ENCODE measurements at regions not wholly inside any gene's neighbourhood (a gene's known extent, or its start where the extent isn't known, plus 50 kb on each side); places are given as distances from the start of the nearest gene placed in this dataset.

DNA sequence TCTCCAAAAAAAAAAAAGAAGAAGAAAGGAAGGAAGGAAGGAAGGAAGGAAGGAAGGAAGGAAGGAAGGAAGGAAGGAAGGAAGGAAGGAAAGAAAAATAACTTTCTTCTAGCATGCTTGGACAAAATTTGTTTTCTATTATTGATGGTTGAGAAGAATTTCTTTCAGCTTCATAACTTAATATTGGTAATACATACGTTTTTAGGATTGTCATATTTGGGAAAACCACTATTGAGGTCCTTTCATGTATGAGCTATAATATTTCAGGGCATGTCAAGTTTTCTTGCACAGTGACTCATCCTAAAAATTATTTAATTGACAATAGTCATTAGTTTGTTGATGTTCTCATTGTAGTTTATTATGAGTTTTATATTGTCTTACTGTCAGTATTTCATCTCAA is 66.4 kb upstream of the PKDCC start:
- no peak overlapping the region for H3K4me2 ChIP-seq (ENCODE audit: control insufficient read depth, insufficient read depth)
- H3K9me3 ChIP-seq (replicated peaks; ENCODE audit: control insufficient read depth, insufficient read depth, low read length), result no peaks in the 10 kb centered on the region
- ChIA-PET SMC1A (ENCODE audit: uncharacterized antibody, unreplicated experiment) (no interaction called here), CTCF (interaction anchor here (0.6 to 1.0 kb wide), 2 partner anchors 16 to 102 kb away, joined by 3 read pairs; no protein-coding TSS in a partner anchor), POLR2A (no interaction called here), RAD21 (ENCODE audit: unreplicated experiment) (interaction anchor here (0.7 kb wide), 1 partner anchor 37 kb away, joined by 3 read pairs; no protein-coding TSS in a partner anchor)
- FAIRE-seq (no peak), DNase-seq (ENCODE audit: low read depth, low spot score) (no peak), ATAC-seq (no peak)
- no peaks in the 10 kb centered on the region for H3K36me3 ChIP-seq (ENCODE audit: control insufficient read depth in 2 of 2, insufficient read depth in 2 of 2, low read length in 1 of 2)
- in situ Hi-C loops (cut with MboI), result no loop called here
- no peaks in the 10 kb centered on the region for H3K4me1 ChIP-seq (ENCODE audit: control insufficient read depth, insufficient read depth, low read length)
- no peak overlapping the region for H3K4me3 ChIP-seq
- intact Hi-C loops (cut with micrococcal nuclease; ENCODE audit: unreplicated experiment), result no loop called here
- no TSS peak for BruUV-seq (replicated peaks)
- H2AFZ ChIP-seq (ENCODE audit: control insufficient read depth, low read depth, low read length), result no peak overlapping the region
- no peaks in the 10 kb centered on the region for H3K79me2 ChIP-seq (ENCODE audit: control insufficient read depth, insufficient read depth, low read length)
- H4K20me1 ChIP-seq (ENCODE audit: control insufficient read depth, insufficient read depth), result no peaks in the 10 kb centered on the region
- TF ChIP-seq ZNF24 (IDR thresholded peaks at IDR 0.05), result no peak
- no peak for TF ChIP-seq ZSCAN29 (IDR thresholded peaks at IDR 0.05)
- no peak for TF ChIP-seq GATAD2B (conservative IDR thresholded peaks at IDR 0.05; ENCODE audit: low read depth)
- TF ChIP-seq TCF12 (IDR thresholded peaks at IDR 0.05; ENCODE audit: low read depth, low read length), result no peak
- TF ChIP-seq TARDBP (IDR thresholded peaks at IDR 0.05; ENCODE audit: borderline replicate concordance), result no peak
- TF ChIP-seq RAD51 (IDR thresholded peaks at IDR 0.05), result no peak
- 0% methylated on average over 1 of the region's 1 CpG for WGBS (ENCODE audit: insufficient coverage, insufficient replicate concordance, low lambda C conversion rate, missing lambda C conversion rate)
- H3K27ac ChIP-seq (ENCODE audit: control insufficient read depth, insufficient read depth), result no peak overlapping the region
- H3K9ac ChIP-seq (ENCODE audit: control insufficient read depth, insufficient read depth, low read length), result no peak overlapping the region
- H3K27me3 ChIP-seq (replicated peaks in 1 of 2; ENCODE audit: control insufficient read depth in 2 of 2, insufficient read depth in 2 of 2, low read length in 1 of 2), result no peaks in the 10 kb centered on the region

DNA sequence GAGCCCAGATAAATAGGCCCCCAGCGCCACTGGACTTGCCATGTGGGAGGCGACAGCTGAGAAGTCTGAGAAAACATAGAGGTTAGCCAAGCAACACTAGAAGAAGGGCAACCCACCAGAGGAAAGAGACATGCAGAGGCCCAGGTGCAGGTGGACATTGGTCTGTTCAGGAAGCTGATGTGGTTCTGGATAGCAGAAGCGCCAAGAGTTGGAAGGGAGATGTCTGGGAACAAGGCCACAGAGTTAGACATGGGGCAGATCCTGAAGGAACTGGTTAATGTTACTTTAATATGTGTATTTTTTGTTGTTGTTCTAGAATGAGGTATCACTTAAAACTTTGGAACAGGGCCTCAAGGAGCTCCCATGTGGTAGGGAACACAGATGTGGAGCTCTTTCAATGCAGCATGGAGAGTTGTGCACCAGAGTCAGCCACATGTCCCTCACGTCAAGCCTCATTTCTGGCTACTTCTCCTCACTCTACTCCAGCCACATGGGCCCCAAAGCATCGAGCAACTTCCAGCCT is 62.2 kb upstream of the PKDCC start:
- in situ Hi-C loops (cut with MboI) (no loop called here), intact Hi-C loops (cut with micrococcal nuclease; ENCODE audit: unreplicated experiment) (no loop called here)
- ChIA-PET SMC1A (ENCODE audit: uncharacterized antibody, unreplicated experiment) (interaction anchor here (1.0 to 1.6 kb wide), 2 partner anchors 9 to 70 kb away, joined by 3 read pairs; no protein-coding TSS in a partner anchor), RAD21 (ENCODE audit: unreplicated experiment) (no interaction called here), POLR2A (no interaction called here), CTCF (no interaction called here)
- WGBS (ENCODE audit: insufficient coverage, insufficient replicate concordance, low lambda C conversion rate, missing lambda C conversion rate), result 54% methylated on average over 5 of the region's 5 CpGs
- H3K4me1 ChIP-seq (ENCODE audit: control insufficient read depth, insufficient read depth, low read length), result no peaks in the 10 kb centered on the region
- no peak overlapping the region for H3K9ac ChIP-seq (ENCODE audit: control insufficient read depth, insufficient read depth, low read length)
- H3K36me3 ChIP-seq (ENCODE audit: control insufficient read depth in 2 of 2, insufficient read depth in 2 of 2, low read length in 1 of 2), result no peaks in the 10 kb centered on the region
- no peak for FAIRE-seq
- peaks cover 0 to 2% of the 10 kb centered on the region in 2 experiments; a peak in 2 of 4 replicates for H3K27me3 ChIP-seq (replicated peaks in 1 of 2; ENCODE audit: control insufficient read depth in 2 of 2, insufficient read depth in 2 of 2, low read length in 1 of 2)
- no peak overlapping the region for H2AFZ ChIP-seq (ENCODE audit: control insufficient read depth, low read depth, low read length)
- H3K9me3 ChIP-seq (replicated peaks; ENCODE audit: control insufficient read depth, insufficient read depth, low read length), result no peaks in the 10 kb centered on the region
- H3K4me2 ChIP-seq (ENCODE audit: control insufficient read depth, insufficient read depth), result no peak overlapping the region
- no TSS peak for BruUV-seq (replicated peaks)
- H4K20me1 ChIP-seq (ENCODE audit: control insufficient read depth, insufficient read depth), result no peaks in the 10 kb centered on the region
- H3K4me3 ChIP-seq, result no peak overlapping the region
- no peaks in the 10 kb centered on the region for H3K79me2 ChIP-seq (ENCODE audit: control insufficient read depth, insufficient read depth, low read length)
- H3K27ac ChIP-seq (ENCODE audit: control insufficient read depth, insufficient read depth), result no peak overlapping the region
- ATAC-seq, result no peak
- no peak for DNase-seq (ENCODE audit: low read depth, low spot score)
- TF ChIP-seq, protein P1, sequence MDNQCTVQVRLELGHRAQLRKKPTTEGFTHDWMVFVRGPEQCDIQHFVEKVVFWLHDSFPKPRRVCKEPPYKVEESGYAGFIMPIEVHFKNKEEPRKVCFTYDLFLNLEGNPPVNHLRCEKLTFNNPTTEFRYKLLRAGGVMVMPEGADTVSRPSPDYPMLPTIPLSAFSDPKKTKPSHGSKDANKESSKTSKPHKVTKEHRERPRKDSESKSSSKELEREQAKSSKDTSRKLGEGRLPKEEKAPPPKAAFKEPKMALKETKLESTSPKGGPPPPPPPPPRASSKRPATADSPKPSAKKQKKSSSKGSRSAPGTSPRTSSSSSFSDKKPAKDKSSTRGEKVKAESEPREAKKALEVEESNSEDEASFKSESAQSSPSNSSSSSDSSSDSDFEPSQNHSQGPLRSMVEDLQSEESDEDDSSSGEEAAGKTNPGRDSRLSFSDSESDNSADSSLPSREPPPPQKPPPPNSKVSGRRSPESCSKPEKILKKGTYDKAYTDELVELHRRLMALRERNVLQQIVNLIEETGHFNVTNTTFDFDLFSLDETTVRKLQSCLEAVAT (IDR thresholded peaks at IDR 0.05), result no peak
- TF ChIP-seq, protein P2, sequence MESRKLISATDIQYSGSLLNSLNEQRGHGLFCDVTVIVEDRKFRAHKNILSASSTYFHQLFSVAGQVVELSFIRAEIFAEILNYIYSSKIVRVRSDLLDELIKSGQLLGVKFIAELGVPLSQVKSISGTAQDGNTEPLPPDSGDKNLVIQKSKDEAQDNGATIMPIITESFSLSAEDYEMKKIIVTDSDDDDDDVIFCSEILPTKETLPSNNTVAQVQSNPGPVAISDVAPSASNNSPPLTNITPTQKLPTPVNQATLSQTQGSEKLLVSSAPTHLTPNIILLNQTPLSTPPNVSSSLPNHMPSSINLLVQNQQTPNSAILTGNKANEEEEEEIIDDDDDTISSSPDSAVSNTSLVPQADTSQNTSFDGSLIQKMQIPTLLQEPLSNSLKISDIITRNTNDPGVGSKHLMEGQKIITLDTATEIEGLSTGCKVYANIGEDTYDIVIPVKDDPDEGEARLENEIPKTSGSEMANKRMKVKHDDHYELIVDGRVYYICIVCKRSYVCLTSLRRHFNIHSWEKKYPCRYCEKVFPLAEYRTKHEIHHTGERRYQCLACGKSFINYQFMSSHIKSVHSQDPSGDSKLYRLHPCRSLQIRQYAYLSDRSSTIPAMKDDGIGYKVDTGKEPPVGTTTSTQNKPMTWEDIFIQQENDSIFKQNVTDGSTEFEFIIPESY (IDR thresholded peaks at IDR 0.05), result no peak
- TF ChIP-seq MEF2B (IDR thresholded peaks at IDR 0.05; ENCODE audit: partially characterized antibody, poor library complexity, severe bottlenecking), result no peak
- TF ChIP-seq STAT1 (conservative IDR thresholded peaks at IDR 0.05), result no peak
- TF ChIP-seq ZNF384 (IDR thresholded peaks at IDR 0.05; ENCODE audit: borderline replicate concordance, low read depth, low read length), result no peak
- TF ChIP-seq SUZ12 (IDR thresholded peaks at IDR 0.05; ENCODE audit: unreplicated experiment), result no peak
- no peak for TF ChIP-seq RB1 (IDR thresholded peaks at IDR 0.05; ENCODE audit: borderline replicate concordance)
- TF ChIP-seq CREB1 (IDR thresholded peaks at IDR 0.05; ENCODE audit: low read depth), result no peak
- no peak for TF ChIP-seq YY1 (IDR thresholded peaks at IDR 0.05; ENCODE audit: low read depth, low read length)
- TF ChIP-seq SMAD1 (IDR thresholded peaks at IDR 0.05; ENCODE audit: low read depth, partially characterized antibody), result no peak
- TF ChIP-seq TAF1 (IDR thresholded peaks at IDR 0.05; ENCODE audit: borderline replicate concordance, low read depth, low read length), result no peak
- TF ChIP-seq BRCA1 (IDR thresholded peaks at IDR 0.05; ENCODE audit: low read depth, low read length), result no peak

Data from GM12878 (cell line).